Mesothelial cell of epicardium (in vitro differentiated cells): ENCODE measurements at regions not wholly inside any gene's neighbourhood (a gene's known extent, or its start where the extent isn't known, plus 50 kb on each side); places are given as distances from the start of the nearest gene placed in this dataset.
"Not testable (repeated sequence)": the region's sequence is repeated elsewhere in the genome, so short reads cannot be mapped to it uniquely, and the experiment has no call there.

ENCODE experiments used
- DNase-seq, 2 experiments: peaks; one replicate each; pipeline ENCODE4 v3.0.0; 2021; ENCODE audit warnings: low spot score in 2 of 2; ENCODE audit not compliant: unreplicated experiment in 2 of 2
- H3K27ac Mint-ChIP-seq: 2 replicates; pipeline ENCODE4 v1.8.0; 2021; ENCODE audit warnings: mixed read lengths
- H3K27me3 Mint-ChIP-seq: 2 replicates; pipeline ENCODE4 v1.8.0; 2021; ENCODE audit warnings: low read depth, mixed read lengths
- H3K36me3 Mint-ChIP-seq: 2 replicates; pipeline ENCODE4 v1.8.0; 2021; ENCODE audit warnings: mixed read lengths
- H3K4me1 Mint-ChIP-seq: 2 replicates; pipeline ENCODE4 v1.8.0; 2021; ENCODE audit warnings: mixed read lengths
- H3K4me3 Mint-ChIP-seq: 2 replicates; pipeline ENCODE4 v1.8.0; 2021; ENCODE audit warnings: mild to moderate bottlenecking, moderate library complexity, mixed read lengths
- H3K9me3 Mint-ChIP-seq: 2 replicates; pipeline ENCODE4 v1.8.0; 2021; ENCODE audit warnings: mixed read lengths
- TF ChIP-seq, protein P1 (sequence below): fragments of 200-600 bp; sonication (generic); IDR thresholded peaks from one replicate; pipeline ENCODE4 v1.5.0; 2021; ENCODE audit warnings: antibody characterized with exemption; ENCODE audit not compliant: unreplicated experiment

DNA sequence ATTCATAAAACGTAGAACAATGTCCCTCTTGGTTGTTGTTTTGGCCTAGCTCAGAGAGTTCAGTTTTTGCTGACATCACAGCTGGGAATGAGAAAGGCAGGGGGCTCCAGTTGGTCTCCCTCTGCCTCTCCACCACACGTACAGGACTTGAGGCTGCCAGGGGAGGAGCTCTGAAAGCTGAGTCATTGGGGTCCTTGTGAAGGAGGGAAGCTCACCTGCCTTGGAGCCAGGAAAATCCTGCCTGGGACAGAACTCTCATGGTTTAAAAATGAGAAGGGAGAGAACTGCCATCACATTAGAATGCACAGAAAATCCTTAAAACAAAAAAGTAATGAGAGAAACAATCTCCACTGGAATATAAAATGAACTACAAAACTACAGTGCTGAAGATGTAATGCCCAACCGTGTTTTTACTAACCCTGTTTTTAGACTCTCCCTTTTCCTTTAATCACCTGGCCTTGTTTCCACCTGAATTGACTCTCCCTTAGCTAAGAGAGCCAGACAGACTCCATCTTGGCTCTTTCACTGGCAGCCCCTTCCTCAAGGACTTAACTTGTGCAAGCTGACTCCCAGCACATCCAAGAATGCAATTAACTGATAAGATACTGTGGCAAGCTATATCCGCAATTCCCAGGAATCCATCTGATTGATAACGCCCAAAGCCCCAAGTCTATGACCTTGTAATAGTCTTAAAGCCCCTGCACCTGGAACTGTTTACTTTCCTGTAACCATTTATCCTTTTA is 58.6 kb upstream of the TARP start:
- Mint-ChIP-seq H3K27ac (peak overlapping the region; percentile 80), H3K4me1 (peaks cover 48% of the 10 kb centered on the region)
- DNase-seq, H3K27me3 Mint-ChIP-seq, H3K4me3 Mint-ChIP-seq, H3K9me3 Mint-ChIP-seq, H3K36me3 Mint-ChIP-seq: not testable (repeated sequence)

DNA sequence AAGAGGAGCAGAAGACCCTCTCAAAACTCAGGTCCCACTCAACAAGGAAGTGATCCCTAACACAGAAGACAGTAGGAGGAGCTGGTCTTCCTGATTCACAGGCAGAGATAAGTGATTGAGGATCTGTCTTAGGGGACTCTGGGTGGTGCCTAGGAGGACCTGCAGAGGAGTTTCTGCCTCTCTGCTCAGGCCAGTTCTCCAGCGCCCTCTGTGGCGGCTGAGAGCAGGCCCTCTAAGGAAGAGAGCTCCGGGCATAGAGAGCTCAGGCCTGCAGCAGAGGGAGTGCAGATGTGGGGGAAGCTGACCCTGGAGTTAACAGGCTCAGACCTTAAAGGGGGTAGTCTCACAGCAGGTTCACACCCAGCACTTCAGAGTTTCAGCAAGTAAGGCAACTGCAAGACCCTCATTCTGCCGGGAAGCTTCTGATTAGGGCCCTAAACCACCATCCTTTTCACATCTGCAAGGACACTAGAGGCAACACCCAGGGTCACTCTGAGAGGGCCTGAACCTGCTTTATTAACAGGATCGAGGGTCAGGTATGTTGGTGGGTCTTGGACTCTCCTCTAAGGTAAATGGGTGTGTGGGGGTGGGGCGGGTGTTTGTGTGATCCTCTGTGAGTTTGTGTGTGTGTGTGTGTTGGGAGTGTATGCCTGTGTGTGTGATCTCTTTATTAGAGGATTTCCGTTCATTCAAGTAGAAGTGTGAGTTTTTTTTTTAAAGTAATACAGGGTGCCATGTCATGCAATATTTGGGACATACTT is 57.6 kb upstream of the TARP start:
- no peak for DNase-seq
- H3K36me3 Mint-ChIP-seq, result no peaks in the 10 kb centered on the region
- no peaks in the 10 kb centered on the region for H3K27me3 Mint-ChIP-seq
- TF ChIP-seq, protein P1, sequence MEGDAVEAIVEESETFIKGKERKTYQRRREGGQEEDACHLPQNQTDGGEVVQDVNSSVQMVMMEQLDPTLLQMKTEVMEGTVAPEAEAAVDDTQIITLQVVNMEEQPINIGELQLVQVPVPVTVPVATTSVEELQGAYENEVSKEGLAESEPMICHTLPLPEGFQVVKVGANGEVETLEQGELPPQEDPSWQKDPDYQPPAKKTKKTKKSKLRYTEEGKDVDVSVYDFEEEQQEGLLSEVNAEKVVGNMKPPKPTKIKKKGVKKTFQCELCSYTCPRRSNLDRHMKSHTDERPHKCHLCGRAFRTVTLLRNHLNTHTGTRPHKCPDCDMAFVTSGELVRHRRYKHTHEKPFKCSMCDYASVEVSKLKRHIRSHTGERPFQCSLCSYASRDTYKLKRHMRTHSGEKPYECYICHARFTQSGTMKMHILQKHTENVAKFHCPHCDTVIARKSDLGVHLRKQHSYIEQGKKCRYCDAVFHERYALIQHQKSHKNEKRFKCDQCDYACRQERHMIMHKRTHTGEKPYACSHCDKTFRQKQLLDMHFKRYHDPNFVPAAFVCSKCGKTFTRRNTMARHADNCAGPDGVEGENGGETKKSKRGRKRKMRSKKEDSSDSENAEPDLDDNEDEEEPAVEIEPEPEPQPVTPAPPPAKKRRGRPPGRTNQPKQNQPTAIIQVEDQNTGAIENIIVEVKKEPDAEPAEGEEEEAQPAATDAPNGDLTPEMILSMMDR, result no peak
- H3K9me3 Mint-ChIP-seq, result no peaks in the 10 kb centered on the region
- no peak overlapping the region for H3K4me3 Mint-ChIP-seq
- peak overlapping the region; percentile 56 for H3K27ac Mint-ChIP-seq
- H3K4me1 Mint-ChIP-seq, result peaks cover 48% of the 10 kb centered on the region

DNA sequence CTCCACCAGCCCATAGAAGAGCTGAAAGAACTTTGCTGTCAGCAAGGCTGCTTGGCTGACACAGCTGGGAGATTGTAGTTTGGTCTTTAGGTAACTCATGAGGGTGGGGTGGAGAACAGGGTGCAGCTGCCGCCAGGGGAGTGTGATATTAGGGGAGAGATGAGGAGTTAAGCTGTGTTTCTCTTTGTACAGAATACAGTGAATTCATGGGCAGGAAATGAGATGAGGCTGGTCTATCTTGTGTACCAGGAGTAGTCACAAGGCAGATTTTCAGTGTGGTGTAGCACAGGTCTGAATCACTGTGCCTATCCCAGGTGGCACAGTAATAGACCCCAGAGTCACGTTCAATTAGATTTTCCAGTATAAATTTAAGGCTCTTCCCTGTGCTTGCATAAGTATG is 56.6 kb upstream of the TARP start:
- H3K4me1 Mint-ChIP-seq, result peaks cover 38% of the 10 kb centered on the region
- no peaks in the 10 kb centered on the region for H3K9me3 Mint-ChIP-seq
- TF ChIP-seq, protein P1, result no peak
- no peak for DNase-seq
- H3K27me3 Mint-ChIP-seq, result no peaks in the 10 kb centered on the region
- H3K4me3 Mint-ChIP-seq, result no peak overlapping the region
- no peaks in the 10 kb centered on the region for H3K36me3 Mint-ChIP-seq
- H3K27ac Mint-ChIP-seq, result no peak overlapping the region

DNA sequence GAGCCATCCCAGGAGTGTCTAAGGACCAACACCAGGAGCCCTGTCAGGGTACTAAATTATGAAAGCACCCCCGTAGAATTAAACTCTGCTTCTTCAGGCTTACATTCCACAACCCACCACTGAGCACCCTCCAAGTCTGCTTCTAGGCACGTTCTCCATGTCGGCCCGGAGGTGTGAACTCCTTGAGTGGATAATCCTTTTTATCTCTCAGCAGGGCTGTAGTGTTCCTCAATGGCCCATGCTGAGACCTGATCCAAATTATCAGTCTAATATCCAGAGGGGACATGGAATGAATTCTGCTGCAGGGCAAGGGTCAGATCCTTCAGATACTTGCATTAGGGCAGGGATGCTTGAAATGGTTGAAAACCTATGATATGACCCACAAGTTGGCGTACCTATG is 55.9 kb upstream of the TARP start:
- H3K9me3 Mint-ChIP-seq, result no peaks in the 10 kb centered on the region
- H3K27me3 Mint-ChIP-seq, result no peaks in the 10 kb centered on the region
- H3K27ac Mint-ChIP-seq, result no peak overlapping the region
- H3K4me1 Mint-ChIP-seq, result peaks cover 33% of the 10 kb centered on the region
- no peak for DNase-seq
- TF ChIP-seq, protein P1, result no peak
- no peak overlapping the region for H3K4me3 Mint-ChIP-seq
- no peaks in the 10 kb centered on the region for H3K36me3 Mint-ChIP-seq

DNA sequence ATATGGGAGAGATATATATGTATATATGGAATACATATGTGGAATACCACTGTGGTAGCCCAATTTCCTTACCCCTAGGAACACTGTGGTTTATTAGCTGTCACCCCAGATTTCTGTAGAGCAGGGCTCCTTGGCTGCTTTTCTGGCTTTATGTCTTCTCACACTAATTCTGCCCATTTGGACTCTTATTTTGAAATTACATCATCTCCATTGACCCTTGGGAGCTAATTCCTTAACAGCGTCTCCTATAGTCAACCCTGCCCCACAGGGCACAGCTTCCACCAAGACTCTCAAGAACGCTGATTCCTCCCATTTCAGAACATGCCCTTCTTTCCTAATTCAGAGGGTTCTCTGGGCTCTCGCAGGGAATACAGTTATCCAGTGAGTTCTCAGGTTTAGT is 55.4 kb upstream of the TARP start:
- DNase-seq, result no peak
- Mint-ChIP-seq H3K4me1 (peaks cover 33% of the 10 kb centered on the region), H3K27me3 (no peaks in the 10 kb centered on the region), H3K27ac (no peak overlapping the region), H3K4me3 (no peak overlapping the region), H3K9me3 (no peaks in the 10 kb centered on the region), H3K36me3 (no peaks in the 10 kb centered on the region)
- TF ChIP-seq, protein P1, result no peak

DNA sequence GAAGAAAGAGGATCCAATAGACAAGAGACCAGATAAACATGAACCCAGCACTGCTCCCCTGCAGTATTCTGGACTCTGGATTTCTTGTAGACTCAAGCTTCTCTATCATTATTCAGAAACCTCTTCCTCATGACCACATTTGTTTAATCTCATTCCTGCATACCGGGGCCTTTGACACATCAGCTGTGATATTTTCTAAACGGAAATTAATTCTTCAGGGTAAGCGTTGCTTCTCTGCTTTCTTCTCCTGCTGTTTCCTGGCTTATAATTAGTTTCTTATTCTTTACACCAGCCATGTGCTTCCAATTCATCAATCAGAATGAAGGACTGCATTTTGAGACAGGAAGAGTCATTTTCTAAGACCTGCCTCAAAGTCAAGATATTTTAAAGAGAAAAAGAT is 54.2 kb upstream of the TARP start:
- Mint-ChIP-seq H3K27me3 (no peaks in the 10 kb centered on the region), H3K4me3 (no peak overlapping the region), H3K9me3 (no peaks in the 10 kb centered on the region), H3K27ac (no peak overlapping the region), H3K4me1 (peaks cover 29% of the 10 kb centered on the region), H3K36me3 (no peaks in the 10 kb centered on the region)
- TF ChIP-seq, protein P1, result no peak
- no peak for DNase-seq
